HepG2 (cell line): ENCODE measurements at regions not wholly inside any gene's neighbourhood (a gene's known extent, or its start where the extent isn't known, plus 50 kb on each side); places are given as distances from the start of the nearest gene placed in this dataset.

ENCODE experiments used
- CREM ChIP-seq, 2 experiments: sonication (generic) in 1 of 2; formaldehyde crosslinking in 1 of 2; IDR thresholded peaks; 2 replicates each; pipeline versions ENCODE4 v1.4.0 to v1.6.1; 2016 to 2020; ENCODE audit warnings: antibody characterized with exemption in 1 of 2, mild to moderate bottlenecking in 1 of 2, missing genetic modification reagents in 1 of 2
- MTF1 ChIP-seq: sonication (generic); formaldehyde crosslinking; IDR thresholded peaks from 2 replicates; pipeline ENCODE4 v1.5.0; 2020; ENCODE audit warnings: missing genetic modification reagents
- ZBTB7A ChIP-seq: sonication (generic); formaldehyde crosslinking; IDR thresholded peaks from 2 replicates; pipeline ENCODE4 v1.8.0; 2022; ENCODE audit warnings: mild to moderate bottlenecking, missing genetic modification reagents
- TF ChIP-seq, protein P1 (sequence below): sonication (generic); formaldehyde crosslinking; IDR thresholded peaks from 2 replicates; pipeline ENCODE4 v1.5.0; 2020; ENCODE audit warnings: mild to moderate bottlenecking, missing genetic modification reagents, moderate library complexity

DNA sequence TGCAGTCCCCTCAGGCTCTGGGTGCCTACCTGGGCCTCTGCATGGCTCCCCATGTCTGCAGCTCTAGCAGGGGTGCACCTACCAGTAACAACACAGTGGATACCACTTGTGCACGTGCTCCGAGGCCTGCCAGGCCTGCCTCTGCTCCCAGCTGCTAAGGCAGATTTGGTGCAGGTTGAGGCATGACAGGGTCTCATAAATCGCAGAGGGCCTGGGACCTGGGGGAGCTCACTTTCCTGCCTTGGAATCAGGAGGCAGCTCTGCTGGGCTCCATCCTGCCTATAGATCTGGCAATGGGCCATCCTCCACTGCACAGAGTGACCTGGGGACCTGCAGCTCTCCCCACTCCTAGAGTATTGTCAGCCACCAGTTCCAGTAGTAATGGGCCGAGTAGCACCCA is 121.9 kb upstream of the CXCL14 start:
- TF ChIP-seq ZBTB7A (CRISPR knock-in tag) = no peak
- TF ChIP-seq, protein P1, sequence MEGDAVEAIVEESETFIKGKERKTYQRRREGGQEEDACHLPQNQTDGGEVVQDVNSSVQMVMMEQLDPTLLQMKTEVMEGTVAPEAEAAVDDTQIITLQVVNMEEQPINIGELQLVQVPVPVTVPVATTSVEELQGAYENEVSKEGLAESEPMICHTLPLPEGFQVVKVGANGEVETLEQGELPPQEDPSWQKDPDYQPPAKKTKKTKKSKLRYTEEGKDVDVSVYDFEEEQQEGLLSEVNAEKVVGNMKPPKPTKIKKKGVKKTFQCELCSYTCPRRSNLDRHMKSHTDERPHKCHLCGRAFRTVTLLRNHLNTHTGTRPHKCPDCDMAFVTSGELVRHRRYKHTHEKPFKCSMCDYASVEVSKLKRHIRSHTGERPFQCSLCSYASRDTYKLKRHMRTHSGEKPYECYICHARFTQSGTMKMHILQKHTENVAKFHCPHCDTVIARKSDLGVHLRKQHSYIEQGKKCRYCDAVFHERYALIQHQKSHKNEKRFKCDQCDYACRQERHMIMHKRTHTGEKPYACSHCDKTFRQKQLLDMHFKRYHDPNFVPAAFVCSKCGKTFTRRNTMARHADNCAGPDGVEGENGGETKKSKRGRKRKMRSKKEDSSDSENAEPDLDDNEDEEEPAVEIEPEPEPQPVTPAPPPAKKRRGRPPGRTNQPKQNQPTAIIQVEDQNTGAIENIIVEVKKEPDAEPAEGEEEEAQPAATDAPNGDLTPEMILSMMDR (CRISPR knock-in tag) = no peak
- TF ChIP-seq CREM (IDR thresholded peaks at IDR 0.05) = no peak
- no peak for TF ChIP-seq CREM (CRISPR knock-in tag; IDR thresholded peaks at IDR 0.05)
- no peak for TF ChIP-seq MTF1 (CRISPR knock-in tag)
